AG09309 (cell line): ENCODE measurements at regions not wholly inside any gene's neighbourhood (a gene's known extent, or its start where the extent isn't known, plus 50 kb on each side); places are given as distances from the start of the nearest gene placed in this dataset.

ENCODE experiments used
- DNase-seq: peaks from one replicate; pipeline ENCODE4 v3.0.0-alpha.2; 2010; ENCODE audit warnings: low read depth
- H3K4me3 ChIP-seq: 2 replicates; pipeline ENCODE4 v1.5.1; 2011; ENCODE audit warnings: mild to moderate bottlenecking, low read depth, low read length, moderate library complexity; ENCODE audit not compliant: control insufficient read depth
- CTCF ChIP-seq: IDR thresholded peaks from 2 replicates; pipeline ENCODE4 v1.5.1; 2011; ENCODE audit warnings: mild to moderate bottlenecking, low read depth, low read length, inconsistent platforms; ENCODE audit not compliant: insufficient read depth, control insufficient read depth; ENCODE audit errors: missing control alignments

GRCh38 chr21:35849144-35849543 is 211.2 kb downstream of the SETD4 start:
- TF ChIP-seq CTCF, result no peak
- no peak overlapping the region for H3K4me3 ChIP-seq
- no peak for DNase-seq

GRCh38 chr21:35843911-35844667 is 216.2 kb downstream of the SETD4 start:
- H3K4me3 ChIP-seq, result no peak overlapping the region
- DNase-seq, result no peak
- no peak for TF ChIP-seq CTCF

GRCh38 chr21:35840949-35841348 is 219.4 kb downstream of the SETD4 start:
- H3K4me3 ChIP-seq, result no peak overlapping the region
- no peak for TF ChIP-seq CTCF
- DNase-seq, result no peak

GRCh38 chr21:35840197-35840799 is 220.0 kb downstream of the SETD4 start:
- DNase-seq, result peak; percentile 74
- peak; percentile 75 for TF ChIP-seq CTCF
- no peak overlapping the region for H3K4me3 ChIP-seq

- DNase-seq, result no peak
- TF ChIP-seq CTCF, result no peak
- H3K4me3 ChIP-seq, result no peak overlapping the region
These were observed 221.2 kb downstream of the SETD4 start for GRCh38 chr21:35838987-35839763.

GRCh38 chr21:35838350-35838749 is 222.0 kb downstream of the SETD4 start:
- H3K4me3 ChIP-seq, result no peak overlapping the region
- TF ChIP-seq CTCF, result no peak
- DNase-seq, result no peak
